Lower lobe of right lung (tissue), 2 donors: ENCODE measurements at regions not wholly inside any gene's neighbourhood (a gene's known extent, or its start where the extent isn't known, plus 50 kb on each side); places are given as distances from the start of the nearest gene placed in this dataset.

Experiments used
- ATAC-seq, 2 donors: fragments of 200-7000 bp; cut with Tn5 transposase; one replicate each; pipeline ENCODE4 v1.9.1; 2020 to 2022; ENCODE audit warnings: mild to moderate bottlenecking in 2 of 2, moderate library complexity in 2 of 2
- DNase-seq: peaks from one replicate; pipeline ENCODE4 v3.0.0-alpha.2; 2020
- H3K27ac ChIP-seq: fragments of 200-600 bp; one replicate; pipeline ENCODE4 v1.8.0; 2022
- H3K27me3 ChIP-seq: fragments of 200-600 bp; one replicate; pipeline ENCODE4 v1.8.0; 2022; ENCODE audit warnings: low read depth
- H3K36me3 ChIP-seq: fragments of 200-600 bp; one replicate; pipeline ENCODE4 v1.8.0; 2022; ENCODE audit warnings: mild to moderate bottlenecking
- H3K4me1 ChIP-seq: fragments of 200-600 bp; one replicate; pipeline ENCODE4 v1.8.0; 2022
- H3K4me3 ChIP-seq: fragments of 200-600 bp; one replicate; pipeline ENCODE4 v1.8.0; 2022; ENCODE audit warnings: mild to moderate bottlenecking
- H3K9me3 ChIP-seq: fragments of 200-600 bp; one replicate; pipeline ENCODE4 v1.8.0; 2022
- intact Hi-C: fragments of 100-400 bp; cut with DNase I; formaldehyde crosslinking; loops from one replicate; pipeline ENCODE4 v1.11.0; 2022
- TF ChIP-seq, protein P1 (sequence below): fragments of 200-600 bp; IDR thresholded peaks from one replicate; pipeline ENCODE4 v1.8.0; 2022; ENCODE audit warnings: antibody characterized with exemption, mild to moderate bottlenecking
- donor health status: DM: no; HTN: yes; CAD: no; lungs with severe emphysema.

DNA sequence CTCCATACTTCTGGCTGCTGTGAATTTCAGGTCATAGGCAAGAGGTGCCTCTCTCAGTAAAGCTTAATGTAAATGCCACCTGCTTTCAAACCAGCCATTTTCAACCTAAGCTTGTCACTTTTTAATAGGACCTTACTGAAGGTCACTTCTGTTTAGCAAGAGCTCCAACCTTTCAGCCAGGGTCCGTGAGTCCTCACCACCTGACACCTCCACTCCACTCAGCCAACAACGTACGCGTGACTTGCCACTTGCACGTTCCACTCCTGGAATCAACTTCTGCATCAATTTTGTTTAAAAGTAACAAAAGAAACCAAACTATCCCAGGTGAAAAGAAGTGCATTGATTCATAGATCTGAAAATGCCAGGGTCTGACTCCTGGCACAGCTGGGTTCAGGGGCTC is 114.4 kb downstream of the TRIM29 start:
- Histone ChIP-seq H3K36me3 (no peaks in the 10 kb centered on the region), H3K4me3 (no peak overlapping the region), H3K4me1 (no peaks in the 10 kb centered on the region), H3K27ac (no peak overlapping the region), H3K9me3 (no peaks in the 10 kb centered on the region), H3K27me3 (peaks cover 6% of the 10 kb centered on the region)
- intact Hi-C loops: no loop called here
- no peak for ATAC-seq
- TF ChIP-seq, protein P1, sequence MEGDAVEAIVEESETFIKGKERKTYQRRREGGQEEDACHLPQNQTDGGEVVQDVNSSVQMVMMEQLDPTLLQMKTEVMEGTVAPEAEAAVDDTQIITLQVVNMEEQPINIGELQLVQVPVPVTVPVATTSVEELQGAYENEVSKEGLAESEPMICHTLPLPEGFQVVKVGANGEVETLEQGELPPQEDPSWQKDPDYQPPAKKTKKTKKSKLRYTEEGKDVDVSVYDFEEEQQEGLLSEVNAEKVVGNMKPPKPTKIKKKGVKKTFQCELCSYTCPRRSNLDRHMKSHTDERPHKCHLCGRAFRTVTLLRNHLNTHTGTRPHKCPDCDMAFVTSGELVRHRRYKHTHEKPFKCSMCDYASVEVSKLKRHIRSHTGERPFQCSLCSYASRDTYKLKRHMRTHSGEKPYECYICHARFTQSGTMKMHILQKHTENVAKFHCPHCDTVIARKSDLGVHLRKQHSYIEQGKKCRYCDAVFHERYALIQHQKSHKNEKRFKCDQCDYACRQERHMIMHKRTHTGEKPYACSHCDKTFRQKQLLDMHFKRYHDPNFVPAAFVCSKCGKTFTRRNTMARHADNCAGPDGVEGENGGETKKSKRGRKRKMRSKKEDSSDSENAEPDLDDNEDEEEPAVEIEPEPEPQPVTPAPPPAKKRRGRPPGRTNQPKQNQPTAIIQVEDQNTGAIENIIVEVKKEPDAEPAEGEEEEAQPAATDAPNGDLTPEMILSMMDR: no peak
- DNase-seq: no peak

DNA sequence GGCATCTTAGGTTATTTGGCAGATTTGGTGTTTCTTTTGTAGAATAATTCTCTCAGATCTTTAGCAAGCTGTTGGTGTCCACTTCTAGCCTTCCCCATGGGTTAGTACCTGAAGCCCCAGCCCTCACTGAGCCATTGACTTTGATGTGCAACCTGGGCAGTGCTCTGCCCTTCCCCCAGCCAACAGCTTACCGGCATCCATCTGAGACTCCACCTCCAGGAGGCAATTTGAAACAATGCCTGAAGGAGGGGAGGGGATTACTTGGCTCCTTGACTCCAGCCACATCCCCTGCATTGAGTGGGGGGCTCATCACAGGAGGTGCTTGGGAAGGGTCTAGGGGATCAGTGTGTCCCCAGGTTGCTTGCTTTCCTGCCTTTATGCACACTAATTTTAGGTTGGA is 114.8 kb downstream of the TRIM29 start:
- ATAC-seq (no peak), DNase-seq (no peak)
- Histone ChIP-seq H3K4me1 (no peaks in the 10 kb centered on the region), H3K36me3 (no peaks in the 10 kb centered on the region), H3K27ac (no peak overlapping the region), H3K27me3 (peaks cover 9% of the 10 kb centered on the region), H3K9me3 (no peaks in the 10 kb centered on the region), H3K4me3 (no peak overlapping the region)
- intact Hi-C loops: no loop called here
- TF ChIP-seq, protein P1: no peak

DNA sequence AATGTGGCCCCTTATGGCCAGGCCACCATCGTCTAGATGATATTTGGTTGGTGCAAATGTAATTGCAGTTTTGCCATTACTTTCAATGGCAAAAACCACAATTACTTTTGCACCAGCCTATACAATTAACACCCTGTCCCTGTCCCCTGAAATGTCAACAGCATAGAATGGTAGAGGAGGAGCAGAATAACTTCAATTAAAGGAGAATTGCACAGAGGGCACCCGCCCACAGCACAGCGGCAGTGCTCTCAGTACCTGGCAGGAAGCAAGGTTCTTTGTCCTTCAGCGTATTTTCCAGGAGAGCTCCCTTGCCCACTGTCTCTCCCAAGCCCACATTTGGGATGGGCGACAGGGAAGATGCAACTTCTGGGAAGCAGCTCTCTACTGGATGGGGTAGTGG is 115.3 kb downstream of the TRIM29 start:
- H3K27ac ChIP-seq: no peak overlapping the region
- H3K4me1 ChIP-seq: no peaks in the 10 kb centered on the region
- H3K4me3 ChIP-seq: no peak overlapping the region
- TF ChIP-seq, protein P1: no peak
- H3K27me3 ChIP-seq: peaks cover 12% of the 10 kb centered on the region
- no peaks in the 10 kb centered on the region for H3K9me3 ChIP-seq
- intact Hi-C loops: no loop called here
- ATAC-seq (no peak), DNase-seq (no peak)
- no peaks in the 10 kb centered on the region for H3K36me3 ChIP-seq

DNA sequence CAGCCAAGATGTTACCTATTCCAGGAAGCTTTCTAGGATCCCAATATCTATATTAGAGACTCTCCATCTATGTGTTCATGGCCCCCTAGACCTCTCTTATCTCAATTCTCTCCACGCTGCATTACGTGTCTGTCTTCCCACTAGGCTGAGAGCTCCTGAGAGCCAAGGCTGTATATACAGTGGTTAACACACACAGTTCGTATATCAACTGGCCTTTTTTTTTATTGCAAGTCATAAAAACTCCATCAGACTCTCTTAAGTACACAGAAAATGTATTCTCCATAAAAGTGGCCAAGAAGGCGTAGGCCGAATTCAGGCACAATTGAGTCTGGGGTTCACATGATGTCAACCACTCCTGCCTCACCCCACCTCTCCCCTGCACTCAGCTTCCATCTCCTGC is 115.9 kb downstream of the TRIM29 start:
- no peak overlapping the region for H3K27ac ChIP-seq
- no peaks in the 10 kb centered on the region for H3K9me3 ChIP-seq
- TF ChIP-seq, protein P1: no peak
- peaks cover 12% of the 10 kb centered on the region for H3K27me3 ChIP-seq
- intact Hi-C loops: no loop called here
- no peaks in the 10 kb centered on the region for H3K36me3 ChIP-seq
- H3K4me3 ChIP-seq: no peak overlapping the region
- H3K4me1 ChIP-seq: no peaks in the 10 kb centered on the region
- no peak for DNase-seq
- ATAC-seq: no peak

DNA sequence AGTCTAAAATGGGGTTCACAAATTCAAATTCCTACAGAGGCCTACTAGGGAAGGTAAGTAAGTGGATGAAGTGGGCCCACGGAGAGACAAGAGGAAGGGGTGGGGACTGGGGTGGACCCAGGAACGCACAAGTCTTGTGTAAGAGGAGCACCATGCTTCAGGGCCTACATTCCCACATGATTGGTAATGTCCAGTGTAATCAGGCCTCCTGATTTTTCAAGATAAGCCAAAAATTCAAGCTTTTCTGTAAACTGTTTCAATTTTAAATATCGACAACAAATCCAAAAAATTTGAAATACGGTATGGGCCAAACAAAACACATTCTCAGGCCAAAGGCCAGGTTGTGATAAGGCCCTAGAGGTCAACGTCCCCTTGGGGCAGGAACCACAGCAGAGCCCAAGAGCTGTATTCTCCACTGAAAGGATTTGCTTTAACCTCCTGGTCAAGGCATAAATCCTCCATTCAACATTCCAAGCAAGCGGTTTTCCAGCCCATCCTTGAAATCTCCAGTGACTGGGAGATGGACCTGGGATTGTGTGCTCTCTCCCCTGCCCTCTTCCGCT is 116.4 kb downstream of the TRIM29 start:
- Histone ChIP-seq H3K27me3 (peaks cover 12% of the 10 kb centered on the region), H3K9me3 (no peaks in the 10 kb centered on the region), H3K4me1 (no peaks in the 10 kb centered on the region), H3K36me3 (no peaks in the 10 kb centered on the region), H3K27ac (no peak overlapping the region), H3K4me3 (no peak overlapping the region)
- TF ChIP-seq, protein P1: no peak
- DNase-seq: no peak
- intact Hi-C loops: no loop called here
- ATAC-seq: no peak

DNA sequence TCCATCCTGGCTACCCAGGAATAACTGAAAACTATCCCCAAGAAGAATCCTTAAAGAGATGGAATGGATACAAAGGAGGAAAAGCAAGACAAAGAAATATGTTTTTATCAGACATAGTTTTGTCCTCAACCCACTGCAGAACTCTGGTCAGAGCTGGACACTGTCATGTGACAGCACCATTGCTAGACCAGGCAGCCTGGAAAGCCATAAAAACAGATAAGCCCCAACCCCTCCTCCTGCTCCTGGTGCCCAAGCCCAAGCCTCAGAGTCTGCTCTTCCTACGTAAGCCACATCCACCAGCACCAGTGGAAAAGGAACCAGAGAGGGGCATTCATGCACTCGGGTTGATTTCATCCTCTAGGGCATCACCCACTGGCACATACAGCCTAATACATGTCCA is 116.9 kb downstream of the TRIM29 start:
- TF ChIP-seq, protein P1: no peak
- intact Hi-C loops: no loop called here
- Histone ChIP-seq H3K27me3 (peaks cover 17% of the 10 kb centered on the region), H3K9me3 (no peaks in the 10 kb centered on the region), H3K36me3 (no peaks in the 10 kb centered on the region), H3K27ac (no peak overlapping the region), H3K4me3 (no peak overlapping the region), H3K4me1 (no peaks in the 10 kb centered on the region)
- ATAC-seq: no peak
- DNase-seq: no peak
